ENCODE measurements at regions not wholly inside any gene's neighbourhood (a gene's known extent, or its start where the extent isn't known, plus 50 kb on each side); places are given as distances from the start of the nearest gene placed in this dataset.

- Histone ChIP-seq H3K27me3 (no peaks in the 10 kb centered on the region), H3K36me3 (no peaks in the 10 kb centered on the region), H3K27ac (no peak overlapping the region), H3K4me1 (peaks cover 0 to 10% (median 0%) of the 10 kb centered on the region in 4 donors), H3K9me3 (no peaks in the 10 kb centered on the region), H3K4me3 (no peak overlapping the region)
- DNase-seq, result no peak
- 78 to 87% (median 81%) methylated on average over 7 of the region's 7 CpGs for whole genome bisulfite sequencing, 5 donors
- intact Hi-C loops (cut with DNase I; ENCODE audit: low total_unique reads), result no loop called here
- TF ChIP-seq CTCF (IDR thresholded peaks at IDR 0.05) (no peak), POLR2AphosphoS5 (IDR thresholded peaks at IDR 0.05) (no peak)
These were observed 878.5 kb downstream of the PCDH18 start for GRCh38 chr4:136653640-136654406.

GRCh38 chr4:136651932-136652331, 880.4 kb downstream of the PCDH18 start:
- intact Hi-C loops (cut with DNase I; ENCODE audit: low total_unique reads), result no loop called here
- TF ChIP-seq CTCF (IDR thresholded peaks at IDR 0.05) (no peak), POLR2AphosphoS5 (IDR thresholded peaks at IDR 0.05) (no peak), EP300 (IDR thresholded peaks at IDR 0.05) (no peak), POLR2A (IDR thresholded peaks at IDR 0.05) (no peak)

GRCh38 chr4:136651278-136651667, 881.0 kb downstream of the PCDH18 start:
- peaks cover 0 to 10% (median 0%) of the 10 kb centered on the region in 4 donors for H3K4me1 ChIP-seq
- no peak for DNase-seq
- intact Hi-C loops (cut with DNase I; ENCODE audit: low total_unique reads), result no loop called here
- no peaks in the 10 kb centered on the region for H3K9me3 ChIP-seq
- no peaks in the 10 kb centered on the region for H3K36me3 ChIP-seq
- H3K27ac ChIP-seq, result no peak overlapping the region
- TF ChIP-seq EP300 (IDR thresholded peaks at IDR 0.05) (no peak), CTCF (IDR thresholded peaks at IDR 0.05) (no peak), POLR2AphosphoS5 (IDR thresholded peaks at IDR 0.05) (no peak), POLR2A (IDR thresholded peaks at IDR 0.05) (no peak)
- 36 to 57% (median 50%) methylated on average over 1 of the region's 1 CpG for WGBS, 5 donors
- H3K27me3 ChIP-seq, result no peaks in the 10 kb centered on the region
- no peak overlapping the region for H3K4me3 ChIP-seq

More at GRCh38 chr4:136651932-136652331, 880.4 kb downstream of the PCDH18 start:
- H3K27me3 ChIP-seq, result no peaks in the 10 kb centered on the region
- no peaks in the 10 kb centered on the region for H3K36me3 ChIP-seq
- H3K4me3 ChIP-seq, result no peak overlapping the region
- no peaks in the 10 kb centered on the region for H3K9me3 ChIP-seq
- H3K27ac ChIP-seq, result no peak overlapping the region
- H3K4me1 ChIP-seq, result peaks cover 0 to 10% (median 0%) of the 10 kb centered on the region in 4 donors
- no peak for DNase-seq

GRCh38 chr4:136650541-136651277, 881.6 kb downstream of the PCDH18 start:
- 23 to 45% (median 28%) methylated on average over 5 of the region's 5 CpGs for WGBS, 5 donors
- no peaks in the 10 kb centered on the region for H3K36me3 ChIP-seq
- peak; percentile 49 to 70 for DNase-seq
- H3K27me3 ChIP-seq, result no peaks in the 10 kb centered on the region
- H3K4me3 ChIP-seq, result no peak overlapping the region
- intact Hi-C loops (cut with DNase I; ENCODE audit: low total_unique reads), result no loop called here
- no peak overlapping the region for H3K27ac ChIP-seq
- H3K9me3 ChIP-seq, result no peaks in the 10 kb centered on the region
- peaks cover 0 to 10% (median 0%) of the 10 kb centered on the region in 4 donors for H3K4me1 ChIP-seq
- TF ChIP-seq CTCF (IDR thresholded peaks at IDR 0.05) (no peak), POLR2AphosphoS5 (IDR thresholded peaks at IDR 0.05) (peak in 2 of 3 donors; percentile 15 to 21)

All from stomach (tissue), 8 donors.